Coronary artery (tissue), 2 donors: ENCODE measurements at regions not wholly inside any gene's neighbourhood (a gene's known extent, or its start where the extent isn't known, plus 50 kb on each side); places are given as distances from the start of the nearest gene placed in this dataset.

Experiments used
- DNase-seq: peaks from one replicate; pipeline ENCODE4 v3.0.0-alpha.2; 2017; ENCODE audit warnings: low spot score
- H3K27ac ChIP-seq, 2 donors: fragments of 200-600 bp; sonication (generic); one replicate each; pipeline ENCODE4 v1.5.1; 2016 to 2019
- H3K4me3 ChIP-seq: fragments of 200-600 bp; sonication (generic); 2 replicates; pipeline ENCODE4 v1.5.1; 2016; ENCODE audit warnings: mild to moderate bottlenecking, moderate library complexity
- CTCF ChIP-seq: fragments of 200-600 bp; sonication (generic); IDR thresholded peaks from one replicate; pipeline ENCODE4 v1.5.1; 2019; ENCODE audit warnings: antibody characterized with exemption

- no peak for DNase-seq
- Histone ChIP-seq H3K27ac (no peak overlapping the region), H3K4me3 (no peak overlapping the region)
- TF ChIP-seq CTCF, result no peak
Measured at GRCh38 chr2:150976604-150977003, 285.1 kb downstream of the RBM43 start.

GRCh38 chr2:150974864-150975263 is 286.8 kb downstream of the RBM43 start:
- no peak for DNase-seq
- no peak overlapping the region for H3K4me3 ChIP-seq
- no peak overlapping the region for H3K27ac ChIP-seq
- no peak for TF ChIP-seq CTCF

- Histone ChIP-seq H3K27ac (no peak overlapping the region), H3K4me3 (no peak overlapping the region)
- DNase-seq, result no peak
- no peak for TF ChIP-seq CTCF
Measured at GRCh38 chr2:150974234-150974633, 287.4 kb downstream of the RBM43 start.

- no peak for TF ChIP-seq CTCF
Measured at GRCh38 chr2:150971910-150972309, 289.8 kb downstream of the RBM43 start.

GRCh38 chr2:150963336-150963735 is 298.3 kb downstream of the RBM43 start:
- no peak for TF ChIP-seq CTCF
- DNase-seq, result no peak
- Histone ChIP-seq H3K27ac (no peak overlapping the region), H3K4me3 (no peak overlapping the region)

More at GRCh38 chr2:150971910-150972309, 289.8 kb downstream of the RBM43 start:
- Histone ChIP-seq H3K4me3 (no peak overlapping the region), H3K27ac (no peak overlapping the region)
- DNase-seq, result no peak

- H3K4me3 ChIP-seq, result no peak overlapping the region
- no peak for DNase-seq
- TF ChIP-seq CTCF, result no peak
- H3K27ac ChIP-seq, result no peak overlapping the region
Measured at GRCh38 chr2:150955231-150955630, 306.4 kb downstream of the RBM43 start.

GRCh38 chr2:150946831-150947230 is 314.8 kb downstream of the RBM43 start:
- DNase-seq, result no peak
- Histone ChIP-seq H3K4me3 (no peak overlapping the region), H3K27ac (no peak overlapping the region)
- TF ChIP-seq CTCF, result no peak
